IMR-90 (cell line): ENCODE measurements at regions not wholly inside any gene's neighbourhood (a gene's known extent, or its start where the extent isn't known, plus 50 kb on each side); places are given as distances from the start of the nearest gene placed in this dataset.

Experiments
- ATAC-seq: fragments of 200-7000 bp; cut with Tn5 transposase; 2 replicates; pipeline ENCODE4 v1.9.1; 2020; ENCODE audit warnings: low read depth, mild to moderate bottlenecking, moderate library complexity
- BruUV-seq: library from RNA; stranded (reverse); fragments of 400-500 nt; replicated peaks from 2 replicates; lab custom pipeline; 2021; lab: Mats Ljungman, UMichigan
- CTCF ChIA-PET: fragments of 300-600 bp; formaldehyde crosslinking; extraction: SDS; loops from one replicate; lab custom pipeline; 2021; ENCODE audit warnings: antibody characterized with exemption; lab: Yijun Ruan, JAX
- POLR2A ChIA-PET: fragments of 300-600 bp; sonication (Branson Sonifier 250); formaldehyde crosslinking; loops from one replicate; lab custom pipeline; 2022; ENCODE audit warnings: antibody characterized with exemption; ENCODE audit not compliant: unreplicated experiment; lab: Charles Lee
- DNase-seq: peaks from one replicate; pipeline ENCODE4 v3.0.0; 2013
- H2AFZ ChIP-seq: replicated peaks from 2 replicates; pipeline ENCODE3; 2013; ENCODE audit warnings: low read length, mild to moderate bottlenecking; ENCODE audit not compliant: poor library complexity
- H2AK5ac ChIP-seq: 2 replicates; pipeline ENCODE4 v1.6.1; 2013; ENCODE audit warnings: low read depth, low read length, inconsistent platforms
- H2AK9ac ChIP-seq: replicated peaks from 2 replicates; pipeline ENCODE3; 2013; ENCODE audit warnings: mild to moderate bottlenecking, low read depth, low read length, moderate library complexity; ENCODE audit not compliant: poor library complexity
- H2BK120ac ChIP-seq: 2 replicates; pipeline ENCODE4 v1.6.1; 2013; ENCODE audit warnings: low read depth, low read length, inconsistent platforms
- H2BK15ac ChIP-seq: 3 replicates; pipeline ENCODE4 v1.6.1; 2013; ENCODE audit warnings: low read depth, low read length, inconsistent platforms
- H2BK20ac ChIP-seq: 2 replicates; pipeline ENCODE4 v1.6.1; 2013; ENCODE audit warnings: low read depth, mild to moderate bottlenecking, inconsistent platforms, low read length, moderate library complexity
- H2BK5ac ChIP-seq: 2 replicates; pipeline ENCODE4 v1.6.1; 2013; ENCODE audit warnings: mild to moderate bottlenecking, low read depth, low read length, inconsistent platforms; ENCODE audit not compliant: poor library complexity, severe bottlenecking
- H3K14ac ChIP-seq: replicated peaks from 2 replicates; pipeline ENCODE4 v1.6.1; 2013; ENCODE audit warnings: low read depth, low read length, inconsistent platforms
- H3K18ac ChIP-seq: 2 replicates; pipeline ENCODE4 v1.6.1; 2013; ENCODE audit warnings: low read depth, low read length, control low read depth
- H3K23ac ChIP-seq: 2 replicates; pipeline ENCODE4 v1.6.1; 2013; ENCODE audit warnings: low read depth, low read length, inconsistent platforms
- H3K27ac ChIP-seq: 2 replicates; pipeline ENCODE4 v1.5.1; 2013; ENCODE audit warnings: mild to moderate bottlenecking, control low read depth, low read length; ENCODE audit not compliant: insufficient read depth
- H3K27me3 ChIP-seq: 2 replicates; pipeline ENCODE4 v1.6.1; 2013; ENCODE audit warnings: low read length; ENCODE audit not compliant: control insufficient read depth, insufficient read depth
- H3K36me3 ChIP-seq: 2 replicates; pipeline ENCODE4 v1.6.1; 2013; ENCODE audit warnings: low read length, mixed read lengths; ENCODE audit not compliant: control insufficient read depth, insufficient read depth
- H3K4ac ChIP-seq: 2 replicates; pipeline ENCODE4 v1.6.1; 2013; ENCODE audit warnings: low read depth, low read length, inconsistent platforms
- H3K4me1 ChIP-seq: 2 replicates; pipeline ENCODE4 v1.6.1; 2013; ENCODE audit warnings: low read length, mixed read lengths; ENCODE audit not compliant: control insufficient read depth, insufficient read depth
- H3K4me2 ChIP-seq: 2 replicates; pipeline ENCODE4 v1.6.1; 2013; ENCODE audit warnings: low read depth, mild to moderate bottlenecking, control low read depth, low read length, moderate library complexity
- H3K4me3 ChIP-seq: 2 replicates; pipeline ENCODE4 v1.5.1; 2013; ENCODE audit warnings: low read depth, mild to moderate bottlenecking, control low read depth, low read length, moderate library complexity; ENCODE audit not compliant: insufficient read depth
- H3K56ac ChIP-seq: 2 replicates; pipeline ENCODE4 v1.6.1; 2013; ENCODE audit warnings: low read length, inconsistent platforms; ENCODE audit not compliant: insufficient read depth; ENCODE audit errors: extremely low read depth
- H3K79me1 ChIP-seq, 2 experiments: 2 replicates each; pipeline ENCODE4 v1.6.1; 2013; ENCODE audit warnings: low read length in 2 of 2, inconsistent platforms in 1 of 2, low read depth in 1 of 2
- H3K9ac ChIP-seq: 2 replicates; pipeline ENCODE4 v1.6.1; 2013; ENCODE audit warnings: low read depth, low read length, control low read depth
- H3K9me1 ChIP-seq: 2 replicates; pipeline ENCODE4 v1.6.1; 2013; ENCODE audit warnings: low read length, inconsistent platforms; ENCODE audit not compliant: insufficient read depth
- H3K9me3 ChIP-seq: 2 replicates; pipeline ENCODE4 v1.6.1; 2013; ENCODE audit warnings: low read length; ENCODE audit not compliant: control insufficient read depth, insufficient read depth
- H4K20me1 ChIP-seq: 2 replicates; pipeline ENCODE4 v1.6.1; 2013; ENCODE audit warnings: low read length, inconsistent platforms; ENCODE audit not compliant: insufficient read depth
- H4K5ac ChIP-seq: 2 replicates; pipeline ENCODE4 v1.6.1; 2013; ENCODE audit warnings: mild to moderate bottlenecking, low read depth, low read length, control low read depth
- H4K8ac ChIP-seq, 2 experiments: 2 replicates each; pipeline ENCODE4 v1.6.1; 2013; ENCODE audit warnings: low read depth in 2 of 2, low read length in 2 of 2, control low read depth in 1 of 2, inconsistent platforms in 1 of 2
- H4K91ac ChIP-seq: 2 replicates; pipeline ENCODE4 v1.6.1; 2013; ENCODE audit warnings: low read depth, low read length, inconsistent platforms; ENCODE audit not compliant: insufficient read depth
- BHLHE40 ChIP-seq: fragments of 150-350 bp; IDR thresholded peaks from 2 replicates; pipeline ENCODE4 v1.6.1; 2016; ENCODE audit warnings: mild to moderate bottlenecking, low read depth, low read length
- CEBPB ChIP-seq: IDR thresholded peaks from 2 replicates; pipeline ENCODE4 v1.6.1; 2012; ENCODE audit warnings: low read depth, low read length, improper control_type of control experiment
- CHD1 ChIP-seq: IDR thresholded peaks from 2 replicates; pipeline ENCODE4 v1.6.1; 2012; ENCODE audit warnings: low read depth, low read length, improper control_type of control experiment
- FOS ChIP-seq: fragments of 150-350 bp; IDR thresholded peaks from 2 replicates; pipeline ENCODE4 v1.6.1; 2016; ENCODE audit warnings: low read depth, low read length
- MAFK ChIP-seq: IDR thresholded peaks from 2 replicates; pipeline ENCODE4 v1.6.1; 2012; ENCODE audit warnings: low read depth, low read length, improper control_type of control experiment
- MAZ ChIP-seq: IDR thresholded peaks from 2 replicates; pipeline ENCODE4 v1.6.1; 2012; ENCODE audit warnings: low read depth, mild to moderate bottlenecking, low read length, improper control_type of control experiment, moderate library complexity, borderline replicate concordance
- MXI1 ChIP-seq: IDR thresholded peaks from 2 replicates; pipeline ENCODE4 v1.6.1; 2012; ENCODE audit warnings: low read depth, mild to moderate bottlenecking, low read length, moderate library complexity, borderline replicate concordance
- NFE2L2 ChIP-seq: fragments of 150-350 bp; IDR thresholded peaks from 2 replicates; pipeline ENCODE4 v1.6.1; 2016; ENCODE audit warnings: low read depth, mild to moderate bottlenecking, low read length
- POLR2A ChIP-seq: IDR thresholded peaks from 2 replicates; pipeline ENCODE4 v1.6.1; 2012; ENCODE audit warnings: mild to moderate bottlenecking, low read depth, low read length
- RAD21 ChIP-seq: IDR thresholded peaks from 2 replicates; pipeline ENCODE4 v1.6.1; 2012; ENCODE audit warnings: low read length, improper control_type of control experiment
- RCOR1 ChIP-seq: IDR thresholded peaks from 2 replicates; pipeline ENCODE4 v1.6.1; 2012; ENCODE audit warnings: mild to moderate bottlenecking, low read length, improper control_type of control experiment; ENCODE audit not compliant: insufficient replicate concordance
- RFX5 ChIP-seq: IDR thresholded peaks from 2 replicates; pipeline ENCODE4 v1.8.0; 2012; ENCODE audit warnings: low read depth, mild to moderate bottlenecking, low read length, moderate library complexity
- SMC3 ChIP-seq: fragments of 150-350 bp; IDR thresholded peaks from 2 replicates; pipeline ENCODE4 v1.6.1; 2016; ENCODE audit warnings: low read depth, mild to moderate bottlenecking, antibody characterized with exemption, low read length, moderate library complexity
- WGBS, 2 experiments: methylation state at CpG; one replicate each; pipeline versions ENCODE4 v1.1.5 to v1.1.7; 2013; ENCODE audit warnings: missing lambda C conversion rate in 2 of 2; ENCODE audit not compliant: insufficient read length in 1 of 2; ENCODE audit errors: extremely low coverage in 2 of 2; 5-methylcytosine and 5-hydroxymethylcytosine counted together
- dilution Hi-C: fragments of 300-500 bp; cut with HindIII; formaldehyde crosslinking; loops from one replicate; pipeline ENCODE4 v1.14.3; 2018; ENCODE audit warnings: low sequenced_read_pairs; ENCODE audit not compliant: unreplicated experiment
- in situ Hi-C: fragments of 300-500 bp; cut with MboI; formaldehyde crosslinking; loops from 3 replicates; pipeline ENCODE4 v1.14.3; 2019; ENCODE audit warnings: low sequenced_read_pairs, inconsistent platforms, mixed read lengths
- intact Hi-C: fragments of 100-400 bp; cut with micrococcal nuclease; formaldehyde crosslinking; loops from 2 replicates; pipeline ENCODE4 v1.10.0; 2022
- TF ChIP-seq, protein P1 (sequence below): fragments of 150-350 bp; IDR thresholded peaks from 2 replicates; pipeline ENCODE4 v1.6.1; 2017; ENCODE audit warnings: mild to moderate bottlenecking, antibody characterized with exemption, low read length, low read depth
- TF ChIP-seq, protein P2 (sequence below): conservative IDR thresholded peaks from 2 replicates; pipeline ENCODE4 v1.5.1; 2012; ENCODE audit warnings: mild to moderate bottlenecking, low read depth, low read length, improper control_type of control experiment
- TF ChIP-seq, protein P3 (sequence below): fragments of 150-350 bp; IDR thresholded peaks from 2 replicates; pipeline ENCODE4 v1.6.1; 2016; ENCODE audit warnings: low read depth, mild to moderate bottlenecking, low read length, moderate library complexity, borderline replicate concordance

DNA sequence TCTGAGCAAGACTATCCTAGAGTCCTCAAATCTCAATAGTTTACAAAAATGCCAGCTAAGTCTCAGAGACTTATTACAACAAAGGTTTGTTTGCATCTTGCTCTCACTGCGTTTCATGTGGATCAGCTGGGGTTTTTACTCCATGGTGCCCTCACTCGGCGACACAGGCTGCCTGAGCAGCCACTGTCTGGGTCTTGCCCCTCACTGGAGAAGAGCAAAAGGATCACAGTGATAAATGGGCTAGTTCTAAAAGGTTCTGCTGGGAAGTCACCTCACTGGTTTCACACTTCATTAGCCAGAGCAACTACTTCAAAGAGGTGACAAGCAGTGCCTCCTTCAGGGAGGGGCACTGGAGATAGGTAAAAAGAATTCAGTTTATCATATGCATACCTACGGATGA is 392.0 kb downstream of the RPL10L start:
- no TSS peak for BruUV-seq
- Histone ChIP-seq H4K5ac (no peak overlapping the region), H2AFZ (peak overlapping the region; percentile 21), H4K20me1 (no peaks in the 10 kb centered on the region), H3K9ac (no peak overlapping the region), H3K27ac (no peak overlapping the region), H3K18ac (no peak overlapping the region), H3K9me1 (no peaks in the 10 kb centered on the region), H3K56ac (no peak overlapping the region), H2AK9ac (no peak overlapping the region), H4K8ac (no peak overlapping the region), H3K4me2 (no peak overlapping the region), H3K4me3 (no peak overlapping the region), H3K36me3 (no peaks in the 10 kb centered on the region), H3K79me1 (no peaks in the 10 kb centered on the region), H3K9me3 (peaks cover 7% of the 10 kb centered on the region; the same call in 1 of the 2 replicates), H2BK5ac (no peak overlapping the region), H4K91ac (no peak overlapping the region), H2BK120ac (no peak overlapping the region), H3K4ac (no peak overlapping the region), H2BK20ac (no peak overlapping the region), H3K23ac (no peak overlapping the region), H2AK5ac (no peak overlapping the region), H3K14ac (no peak overlapping the region), H3K27me3 (no peaks in the 10 kb centered on the region), H3K4me1 (no peaks in the 10 kb centered on the region), H2BK15ac (no peak overlapping the region)
- dilution Hi-C loops, result no loop called here
- no CpG with 5 or more reads among the region's 4 CpGs for WGBS, 2 experiments
- DNase-seq (no peak), ATAC-seq (no peak)
- in situ Hi-C loops, result no loop called here
- intact Hi-C loops, result no loop called here
- CTCF ChIA-PET, result no interaction called here
- TF ChIP-seq CHD1 (no peak), FOS (no peak), NFE2L2 (no peak), RFX5 (no peak), SMC3 (no peak), MXI1 (no peak), BHLHE40 (no peak), RAD21 (no peak), MAFK (no peak), POLR2A (no peak), CEBPB (no peak), MAZ (no peak), RCOR1 (no peak)
- TF ChIP-seq, protein P1, sequence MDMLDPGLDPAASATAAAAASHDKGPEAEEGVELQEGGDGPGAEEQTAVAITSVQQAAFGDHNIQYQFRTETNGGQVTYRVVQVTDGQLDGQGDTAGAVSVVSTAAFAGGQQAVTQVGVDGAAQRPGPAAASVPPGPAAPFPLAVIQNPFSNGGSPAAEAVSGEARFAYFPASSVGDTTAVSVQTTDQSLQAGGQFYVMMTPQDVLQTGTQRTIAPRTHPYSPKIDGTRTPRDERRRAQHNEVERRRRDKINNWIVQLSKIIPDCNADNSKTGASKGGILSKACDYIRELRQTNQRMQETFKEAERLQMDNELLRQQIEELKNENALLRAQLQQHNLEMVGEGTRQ, result no peak
- TF ChIP-seq, protein P2, sequence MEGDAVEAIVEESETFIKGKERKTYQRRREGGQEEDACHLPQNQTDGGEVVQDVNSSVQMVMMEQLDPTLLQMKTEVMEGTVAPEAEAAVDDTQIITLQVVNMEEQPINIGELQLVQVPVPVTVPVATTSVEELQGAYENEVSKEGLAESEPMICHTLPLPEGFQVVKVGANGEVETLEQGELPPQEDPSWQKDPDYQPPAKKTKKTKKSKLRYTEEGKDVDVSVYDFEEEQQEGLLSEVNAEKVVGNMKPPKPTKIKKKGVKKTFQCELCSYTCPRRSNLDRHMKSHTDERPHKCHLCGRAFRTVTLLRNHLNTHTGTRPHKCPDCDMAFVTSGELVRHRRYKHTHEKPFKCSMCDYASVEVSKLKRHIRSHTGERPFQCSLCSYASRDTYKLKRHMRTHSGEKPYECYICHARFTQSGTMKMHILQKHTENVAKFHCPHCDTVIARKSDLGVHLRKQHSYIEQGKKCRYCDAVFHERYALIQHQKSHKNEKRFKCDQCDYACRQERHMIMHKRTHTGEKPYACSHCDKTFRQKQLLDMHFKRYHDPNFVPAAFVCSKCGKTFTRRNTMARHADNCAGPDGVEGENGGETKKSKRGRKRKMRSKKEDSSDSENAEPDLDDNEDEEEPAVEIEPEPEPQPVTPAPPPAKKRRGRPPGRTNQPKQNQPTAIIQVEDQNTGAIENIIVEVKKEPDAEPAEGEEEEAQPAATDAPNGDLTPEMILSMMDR, result no peak
- TF ChIP-seq, protein P3, sequence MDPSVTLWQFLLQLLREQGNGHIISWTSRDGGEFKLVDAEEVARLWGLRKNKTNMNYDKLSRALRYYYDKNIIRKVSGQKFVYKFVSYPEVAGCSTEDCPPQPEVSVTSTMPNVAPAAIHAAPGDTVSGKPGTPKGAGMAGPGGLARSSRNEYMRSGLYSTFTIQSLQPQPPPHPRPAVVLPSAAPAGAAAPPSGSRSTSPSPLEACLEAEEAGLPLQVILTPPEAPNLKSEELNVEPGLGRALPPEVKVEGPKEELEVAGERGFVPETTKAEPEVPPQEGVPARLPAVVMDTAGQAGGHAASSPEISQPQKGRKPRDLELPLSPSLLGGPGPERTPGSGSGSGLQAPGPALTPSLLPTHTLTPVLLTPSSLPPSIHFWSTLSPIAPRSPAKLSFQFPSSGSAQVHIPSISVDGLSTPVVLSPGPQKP, result no peak
- POLR2A ChIA-PET, result no interaction called here
